NT2/D1 (cell line): ENCODE measurements at regions not wholly inside any gene's neighbourhood (a gene's known extent, or its start where the extent isn't known, plus 50 kb on each side); places are given as distances from the start of the nearest gene placed in this dataset.
"Not testable (repeated sequence)": the region's sequence is repeated elsewhere in the genome, so short reads cannot be mapped to it uniquely, and the experiment has no call there.

Experiments
- DNase-seq: peaks from one replicate; pipeline ENCODE4 v3.0.0-alpha.2; 2011; ENCODE audit warnings: low read depth, low spot score
- H3K27me3 ChIP-seq: 2 replicates; pipeline ENCODE4 v1.6.0; 2011; ENCODE audit warnings: mild to moderate bottlenecking; ENCODE audit not compliant: insufficient read length, insufficient read depth
- H3K36me3 ChIP-seq: 2 replicates; pipeline ENCODE4 v1.6.1; 2011; ENCODE audit warnings: mild to moderate bottlenecking, low read length, mixed read lengths; ENCODE audit not compliant: insufficient read depth, insufficient read length
- H3K4me1 ChIP-seq: 2 replicates; pipeline ENCODE4 v1.5.1; 2011; ENCODE audit not compliant: insufficient read depth, insufficient read length
- H3K4me3 ChIP-seq: 2 replicates; pipeline ENCODE4 v1.5.1; 2011; ENCODE audit warnings: low read depth; ENCODE audit not compliant: insufficient read length
- H3K9ac ChIP-seq: 2 replicates; pipeline ENCODE4 v1.6.0; 2011; ENCODE audit warnings: low read depth; ENCODE audit not compliant: insufficient read length
- H3K9me3 ChIP-seq: 2 replicates; pipeline ENCODE4 v1.5.1; 2011; ENCODE audit warnings: mild to moderate bottlenecking, low read length; ENCODE audit not compliant: insufficient read depth
- SUZ12 ChIP-seq: IDR thresholded peaks from 2 replicates; pipeline ENCODE4 v1.6.1; 2011; ENCODE audit not compliant: insufficient read length, insufficient read depth; ENCODE audit errors: extremely low read depth
- YY1 ChIP-seq: IDR thresholded peaks from 2 replicates; pipeline ENCODE4 v1.6.1; 2011; ENCODE audit not compliant: insufficient read length, insufficient read depth
- ZNF274 ChIP-seq: IDR thresholded peaks from 2 replicates; pipeline ENCODE4 v1.6.1; 2011; ENCODE audit warnings: mild to moderate bottlenecking, low read depth, low read length

DNA sequence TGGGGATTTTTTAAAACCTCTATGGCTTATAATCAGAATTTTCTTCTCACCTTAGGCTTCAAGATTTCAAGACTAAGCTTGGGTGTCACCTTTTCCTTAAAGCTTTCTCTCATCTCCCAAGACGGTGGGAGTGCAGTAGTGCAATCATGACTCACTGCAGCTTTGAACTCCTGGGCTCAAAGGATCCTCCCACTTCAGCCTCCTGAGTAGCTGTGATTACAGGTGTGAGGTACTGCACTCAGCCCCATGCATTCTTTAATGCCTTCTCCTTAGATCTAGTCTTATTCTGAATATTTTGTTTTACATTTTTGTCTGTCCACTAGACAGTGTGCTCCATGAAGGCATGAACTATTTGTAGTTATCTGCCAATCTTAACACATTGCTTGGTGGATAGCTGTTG is 55.7 kb upstream of the FAT3 start:
- Histone ChIP-seq H3K9me3 (peaks cover 7% of the 10 kb centered on the region; the same call in 1 of the 2 replicates), H3K36me3 (no peaks in the 10 kb centered on the region), H3K4me1 (no peaks in the 10 kb centered on the region), H3K27me3 (no peaks in the 10 kb centered on the region), H3K9ac (no peak overlapping the region), H3K4me3 (no peak overlapping the region)
- TF ChIP-seq SUZ12 (no peak), ZNF274 (no peak), YY1 (no peak)
- DNase-seq = no peak

DNA sequence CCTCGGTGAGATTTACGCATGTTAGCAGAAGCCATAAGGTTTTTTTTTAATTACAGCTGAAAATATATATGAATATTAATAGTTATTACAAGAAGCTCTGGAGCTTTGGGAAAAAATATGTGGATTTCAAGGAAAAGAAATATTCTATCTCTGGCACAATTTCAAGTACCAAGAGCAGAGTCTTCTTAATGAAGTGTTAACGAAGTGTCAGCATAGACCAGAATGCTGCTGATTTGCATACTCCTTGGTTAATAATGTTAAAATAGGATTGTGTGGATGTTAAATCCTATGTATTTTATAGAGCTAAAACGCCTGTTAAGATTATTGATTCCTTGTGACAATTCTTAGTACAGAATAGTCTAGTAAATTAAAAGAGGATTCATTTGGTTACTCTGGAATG is 57.0 kb upstream of the FAT3 start:
- Histone ChIP-seq H3K9me3 (peaks cover 7% of the 10 kb centered on the region; the same call in 1 of the 2 replicates), H3K27me3 (no peaks in the 10 kb centered on the region), H3K9ac (no peak overlapping the region), H3K4me1 (no peaks in the 10 kb centered on the region), H3K4me3 (no peak overlapping the region), H3K36me3 (no peaks in the 10 kb centered on the region)
- TF ChIP-seq YY1 (no peak), SUZ12 (no peak), ZNF274 (no peak)
- DNase-seq = no peak

DNA sequence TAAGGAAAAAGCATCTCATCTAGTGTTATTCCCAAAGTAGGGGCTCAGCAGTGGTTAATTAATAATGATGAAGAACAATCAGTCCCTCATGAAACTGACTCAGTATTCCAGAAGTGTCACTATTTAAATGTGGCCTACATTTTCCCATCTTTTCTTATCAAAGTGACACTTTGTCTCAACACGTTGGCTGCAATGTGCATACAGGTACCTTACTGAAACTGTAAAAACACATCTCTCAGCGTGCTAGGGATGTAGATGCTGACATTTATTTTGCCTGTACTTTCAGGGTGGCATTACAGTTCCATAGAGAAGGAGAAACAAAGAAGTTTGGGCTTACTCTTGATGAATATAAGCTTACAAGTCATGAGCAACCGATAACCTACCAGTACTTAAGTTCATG is 58.3 kb upstream of the FAT3 start:
- peaks cover 7% of the 10 kb centered on the region; the same call in 1 of the 2 replicates for H3K9me3 ChIP-seq
- no peak overlapping the region for H3K9ac ChIP-seq
- no peaks in the 10 kb centered on the region for H3K27me3 ChIP-seq
- H3K4me1 ChIP-seq = no peaks in the 10 kb centered on the region
- H3K4me3 ChIP-seq = no peak overlapping the region
- H3K36me3 ChIP-seq = no peaks in the 10 kb centered on the region
- no peak for DNase-seq
- TF ChIP-seq YY1 (no peak), ZNF274 (no peak), SUZ12 (no peak)

DNA sequence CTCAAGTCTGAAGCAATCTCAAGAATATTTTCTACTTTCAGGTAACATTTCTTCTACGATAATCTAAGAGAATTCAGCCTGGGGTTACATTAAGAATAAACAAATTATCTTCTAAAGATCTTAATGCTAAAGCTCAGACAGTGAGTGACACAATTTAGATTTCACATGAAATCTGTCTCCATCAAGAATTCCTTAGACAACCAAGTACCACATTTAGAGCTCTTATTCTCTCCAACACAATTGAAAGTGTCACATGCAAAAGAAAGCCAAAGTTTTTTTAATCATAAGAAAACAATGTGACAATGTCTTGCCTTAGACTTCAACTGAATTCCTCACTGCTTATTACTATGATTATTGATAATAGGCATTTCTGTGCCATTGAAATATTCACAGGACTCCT is 60.7 kb upstream of the FAT3 start:
- DNase-seq = no peak
- Histone ChIP-seq H3K4me1 (no peaks in the 10 kb centered on the region), H3K36me3 (no peaks in the 10 kb centered on the region), H3K9ac (no peak overlapping the region), H3K4me3 (no peak overlapping the region), H3K9me3 (peaks cover 2% of the 10 kb centered on the region; the same call in 1 of the 2 replicates), H3K27me3 (no peaks in the 10 kb centered on the region)
- TF ChIP-seq SUZ12 = no peak
- TF ChIP-seq YY1 = no peak
- no peak for TF ChIP-seq ZNF274

DNA sequence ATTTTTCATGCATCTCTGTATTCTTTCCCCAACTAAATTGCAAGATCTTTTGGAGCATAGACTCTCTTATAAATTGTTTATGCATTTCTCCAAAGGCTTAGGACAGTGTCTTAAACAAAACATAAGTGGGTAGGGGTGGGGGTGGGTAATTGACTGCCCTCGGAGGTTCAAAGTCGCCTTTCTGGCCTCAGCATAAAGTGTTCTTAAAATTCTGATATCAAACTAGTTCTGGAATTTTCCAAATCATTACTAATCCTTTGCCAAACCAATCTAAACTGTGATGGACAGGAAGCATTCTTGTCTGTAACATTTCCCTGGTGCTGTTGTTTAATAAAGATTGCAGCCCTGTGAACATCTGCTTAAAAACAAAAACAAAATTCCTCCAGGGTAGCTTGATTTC is 61.8 kb upstream of the FAT3 start:
- DNase-seq = no peak
- no peak for TF ChIP-seq SUZ12
- no peak for TF ChIP-seq ZNF274
- no peak for TF ChIP-seq YY1
- Histone ChIP-seq H3K36me3 (no peaks in the 10 kb centered on the region), H3K27me3 (no peaks in the 10 kb centered on the region), H3K9ac (no peak overlapping the region), H3K4me3 (no peak overlapping the region), H3K4me1 (no peaks in the 10 kb centered on the region), H3K9me3 (no peaks in the 10 kb centered on the region)

DNA sequence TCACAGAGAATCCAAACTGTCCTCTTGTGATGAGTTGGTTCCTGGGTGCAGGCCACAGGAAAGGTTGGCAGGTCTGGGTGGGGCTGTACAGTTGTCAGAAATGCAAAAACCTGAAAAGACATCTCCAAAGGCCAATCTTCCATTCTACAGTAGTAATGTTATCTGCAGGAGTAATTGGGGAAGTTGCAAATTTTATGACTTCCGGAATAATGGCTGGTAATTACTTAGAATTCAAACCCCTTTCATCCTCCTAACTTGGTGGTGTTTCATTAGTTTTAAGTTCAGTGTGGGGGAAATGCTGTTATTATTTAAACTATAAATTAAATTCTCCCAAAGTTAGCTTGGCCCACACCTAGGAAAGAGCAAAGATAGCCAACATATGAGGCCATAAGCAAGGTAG is 64.7 kb upstream of the FAT3 start:
- H3K4me3 ChIP-seq = no peak overlapping the region
- no peak for DNase-seq
- H3K9ac ChIP-seq = no peak overlapping the region
- H3K9me3 ChIP-seq = no peaks in the 10 kb centered on the region
- TF ChIP-seq SUZ12 = no peak
- no peak for TF ChIP-seq ZNF274
- no peak for TF ChIP-seq YY1
- no peaks in the 10 kb centered on the region for H3K27me3 ChIP-seq
- no peaks in the 10 kb centered on the region for H3K4me1 ChIP-seq
- no peaks in the 10 kb centered on the region for H3K36me3 ChIP-seq

DNA sequence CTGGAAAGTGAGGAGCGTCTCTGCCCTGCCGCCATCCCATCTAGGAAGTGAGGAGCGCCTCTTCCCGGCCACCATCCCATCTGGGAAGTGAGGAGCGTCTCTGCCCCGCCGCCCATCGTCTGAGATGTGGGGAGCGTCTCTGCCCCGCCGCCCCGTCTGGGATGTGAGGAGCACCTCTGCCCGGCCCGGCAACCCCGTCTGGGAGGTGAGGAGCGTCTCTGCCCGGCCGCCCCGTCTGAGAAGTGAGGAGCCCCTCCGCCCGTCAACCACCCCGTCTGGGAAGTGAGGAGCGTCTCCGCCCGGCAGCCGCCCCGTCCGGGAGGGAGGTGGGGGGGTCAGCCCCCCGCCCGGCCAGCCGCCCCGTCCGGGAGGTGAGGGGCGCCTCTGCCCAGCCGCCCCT is 67.2 kb upstream of the FAT3 start:
- H3K4me3 ChIP-seq, H3K27me3 ChIP-seq, H3K4me1 ChIP-seq, H3K36me3 ChIP-seq, H3K9ac ChIP-seq, H3K9me3 ChIP-seq, DNase-seq: not testable (repeated sequence)

DNA sequence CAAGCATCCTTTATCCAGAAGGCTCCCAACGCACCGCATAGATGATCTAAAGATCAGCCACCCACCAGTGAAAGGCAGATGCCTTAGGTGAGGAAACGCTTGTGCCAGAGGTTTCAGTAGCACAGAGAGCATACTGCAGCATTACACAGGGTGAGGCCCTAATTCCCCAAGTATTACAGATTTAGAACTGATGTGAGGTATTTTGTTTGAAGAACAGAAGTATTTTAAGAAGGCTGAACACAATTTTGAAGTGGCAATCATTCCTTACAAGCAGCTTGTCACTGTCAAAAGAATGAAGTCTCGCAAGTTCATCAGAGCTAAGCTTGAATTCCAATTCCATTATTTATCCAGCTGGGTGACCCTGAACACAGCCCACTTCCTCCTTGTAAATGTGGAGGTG is 70.0 kb upstream of the FAT3 start:
- Histone ChIP-seq H3K4me1 (no peaks in the 10 kb centered on the region), H3K9ac (no peak overlapping the region), H3K36me3 (no peaks in the 10 kb centered on the region), H3K27me3 (no peaks in the 10 kb centered on the region), H3K9me3 (no peaks in the 10 kb centered on the region), H3K4me3 (no peak overlapping the region)
- TF ChIP-seq YY1 (no peak), SUZ12 (no peak), ZNF274 (no peak)
- DNase-seq = no peak
